Neural cell (in vitro differentiated cells): ENCODE measurements at regions not wholly inside any gene's neighbourhood (a gene's known extent, or its start where the extent isn't known, plus 50 kb on each side); places are given as distances from the start of the nearest gene placed in this dataset.

Experiments
- H2AFZ ChIP-seq: fragments of 200-600, 300-800 bp; sonication (generic), shearing (Covaris generic); 2 replicates; pipeline ENCODE4 v1.6.0; 2014; ENCODE audit warnings: low read depth, mild to moderate bottlenecking, antibody characterized with exemption, low read length, moderate library complexity
- H3F3A ChIP-seq: fragments of 200-600 bp; shearing (Covaris generic); 2 replicates; pipeline ENCODE4 v1.6.1; 2016; ENCODE audit warnings: mild to moderate bottlenecking, moderate library complexity, mixed read lengths, antibody characterized with exemption, low read length; ENCODE audit not compliant: insufficient read depth, poor library complexity, severe bottlenecking
- H3K27ac ChIP-seq: fragments of 200-600, 300-800 bp; sonication (generic), shearing (Covaris generic); 2 replicates; pipeline ENCODE4 v1.5.1; 2014; ENCODE audit warnings: mild to moderate bottlenecking, low read length, moderate library complexity
- H3K27me3 ChIP-seq: fragments of 300-800, 200-600 bp; sonication (generic), shearing (Covaris generic); 2 replicates; pipeline ENCODE4 v1.6.0; 2014; ENCODE audit warnings: mild to moderate bottlenecking, low read depth, low read length, moderate library complexity; ENCODE audit not compliant: insufficient read depth
- H3K36me3 ChIP-seq: fragments of 300-800, 200-600 bp; sonication (generic), shearing (Covaris generic); 2 replicates; pipeline ENCODE4 v1.5.1; 2014; ENCODE audit warnings: mild to moderate bottlenecking, antibody characterized with exemption, low read length, moderate library complexity; ENCODE audit not compliant: insufficient read depth
- H3K4me2 ChIP-seq: fragments of 300-800, 200-600 bp; sonication (generic), shearing (Covaris generic); 2 replicates; pipeline ENCODE4 v1.6.0; 2014; ENCODE audit warnings: mild to moderate bottlenecking, low read length
- H3K4me3 ChIP-seq: fragments of 300-800, 200-600 bp; sonication (generic), shearing (Covaris generic); 2 replicates; pipeline ENCODE4 v1.5.1; 2014; ENCODE audit warnings: mild to moderate bottlenecking, low read length, moderate library complexity
- H3K79me2 ChIP-seq: fragments of 200-600 bp; shearing (Covaris generic); replicated peaks from 2 replicates; pipeline ENCODE4 v1.6.0; 2014; ENCODE audit warnings: mild to moderate bottlenecking, low read length, moderate library complexity; ENCODE audit not compliant: insufficient read depth
- H3K9ac ChIP-seq: fragments of 300-800, 200-600 bp; sonication (generic), shearing (Covaris generic); 2 replicates; pipeline ENCODE4 v1.6.1; 2016; ENCODE audit warnings: mild to moderate bottlenecking, low read length, mixed read lengths
- H3K9me2 ChIP-seq: fragments of 200-600 bp; shearing (Covaris generic); 2 replicates; pipeline ENCODE4 v1.6.1; 2016; ENCODE audit warnings: mild to moderate bottlenecking, low read length, mixed read lengths; ENCODE audit not compliant: insufficient read depth
- H3K9me3 ChIP-seq: fragments of 200-600, 300-800 bp; sonication (generic), shearing (Covaris generic); 2 replicates; pipeline ENCODE4 v1.6.1; 2016; ENCODE audit warnings: mild to moderate bottlenecking, mixed run types, low read length, moderate library complexity, mixed read lengths
- H4K20me1 ChIP-seq: fragments of 200-600 bp; shearing (Covaris generic); 2 replicates; pipeline ENCODE4 v1.6.1; 2016; ENCODE audit warnings: mild to moderate bottlenecking, mixed run types; ENCODE audit not compliant: insufficient read depth
- CTCF ChIP-seq: fragments of 450-650 bp; IDR thresholded peaks from 2 replicates; pipeline ENCODE4 v1.5.1; 2014; ENCODE audit warnings: antibody characterized with exemption, mild to moderate bottlenecking, moderate library complexity; ENCODE audit not compliant: poor library complexity, severe bottlenecking
- EP300 ChIP-seq: fragments of 450-650 bp; conservative IDR thresholded peaks from 2 replicates; pipeline ENCODE4 v1.6.1; 2014; ENCODE audit warnings: antibody characterized with exemption, mild to moderate bottlenecking, moderate library complexity; ENCODE audit not compliant: poor library complexity, severe bottlenecking
- EZH2 ChIP-seq: fragments of 200-600, 300-800 bp; shearing (Covaris generic), sonication (generic); IDR thresholded peaks from 2 replicates; pipeline ENCODE4 v1.6.1; 2014; ENCODE audit warnings: antibody characterized with exemption, low read length, borderline replicate concordance, mild to moderate bottlenecking; ENCODE audit not compliant: insufficient read depth, poor library complexity, severe bottlenecking
- MXI1 ChIP-seq: fragments of 450-650 bp; conservative IDR thresholded peaks from 2 replicates; pipeline ENCODE4 v1.6.1; 2014; ENCODE audit warnings: antibody characterized with exemption, mild to moderate bottlenecking; ENCODE audit not compliant: poor library complexity, severe bottlenecking
- POLR2AphosphoS5 ChIP-seq: IDR thresholded peaks from 2 replicates; pipeline ENCODE4 v1.6.1; 2012
- RAD21 ChIP-seq: fragments of 450-650 bp; conservative IDR thresholded peaks from 2 replicates; pipeline ENCODE4 v1.6.1; 2014; ENCODE audit warnings: antibody characterized with exemption, mild to moderate bottlenecking, moderate library complexity
- REST ChIP-seq: IDR thresholded peaks from 2 replicates; pipeline ENCODE4 v1.6.1; 2012; ENCODE audit warnings: borderline replicate concordance
- SMC3 ChIP-seq: fragments of 450-650 bp; conservative IDR thresholded peaks from 2 replicates; pipeline ENCODE4 v1.6.1; 2014; ENCODE audit warnings: antibody characterized with exemption, mild to moderate bottlenecking, moderate library complexity; ENCODE audit not compliant: poor library complexity
- TAF1 ChIP-seq: IDR thresholded peaks from 2 replicates; pipeline ENCODE4 v1.6.1; 2012; ENCODE audit warnings: low read depth

- TF ChIP-seq REST (no peak), EZH2 (no peak), CTCF (no peak), SMC3 (no peak), EP300 (no peak), MXI1 (no peak), TAF1 (no peak), RAD21 (no peak), POLR2AphosphoS5 (no peak)
- Histone ChIP-seq H3F3A (no peaks in the 10 kb centered on the region), H3K4me2 (no peak overlapping the region), H2AFZ (no peak overlapping the region), H3K9ac (no peak overlapping the region), H4K20me1 (no peaks in the 10 kb centered on the region), H3K4me3 (no peak overlapping the region), H3K9me2 (no peaks in the 10 kb centered on the region), H3K27ac (no peak overlapping the region), H3K9me3 (no peaks in the 10 kb centered on the region), H3K79me2 (no peaks in the 10 kb centered on the region), H3K27me3 (no peaks in the 10 kb centered on the region), H3K36me3 (no peaks in the 10 kb centered on the region)
Observed at GRCh38 chr9:107794259-107794658, 304.7 kb upstream of the KLF4 start.

GRCh38 chr9:107793541-107793940 lies 304.0 kb upstream of the KLF4 start:
- no peak overlapping the region for H3K9ac ChIP-seq
- H3K4me2 ChIP-seq, result no peak overlapping the region
- H3K27me3 ChIP-seq, result no peaks in the 10 kb centered on the region
- H3K27ac ChIP-seq, result no peak overlapping the region
- no peaks in the 10 kb centered on the region for H3K9me2 ChIP-seq
- no peak overlapping the region for H2AFZ ChIP-seq
- no peaks in the 10 kb centered on the region for H3K36me3 ChIP-seq
- H4K20me1 ChIP-seq, result no peaks in the 10 kb centered on the region
- no peaks in the 10 kb centered on the region for H3K79me2 ChIP-seq
- no peaks in the 10 kb centered on the region for H3K9me3 ChIP-seq
- TF ChIP-seq MXI1, result no peak
- TF ChIP-seq RAD21, result no peak
- TF ChIP-seq SMC3, result no peak
- TF ChIP-seq EZH2, result no peak
- TF ChIP-seq POLR2AphosphoS5, result no peak
- TF ChIP-seq CTCF, result no peak
- no peak for TF ChIP-seq EP300
- TF ChIP-seq REST, result no peak
- TF ChIP-seq TAF1, result no peak
- H3K4me3 ChIP-seq, result no peak overlapping the region
- H3F3A ChIP-seq, result no peaks in the 10 kb centered on the region
